ENCODE measurements at regions not wholly inside any gene's neighbourhood (a gene's known extent, or its start where the extent isn't known, plus 50 kb on each side); places are given as distances from the start of the nearest gene placed in this dataset.

- peaks cover 13% of the 10 kb centered on the region for H3K27me3 Mint-ChIP-seq (ENCODE audit: unreplicated experiment)
- CTCF ChIA-PET = no interaction called here
- no TSS peak for BruUV-seq (replicated peaks)
- intact Hi-C loops (cut with micrococcal nuclease; ENCODE audit: unreplicated experiment) = no loop called here
- H3K4me3 Mint-ChIP-seq (ENCODE audit: low read depth, unreplicated experiment) = no peak overlapping the region
- H3K36me3 Mint-ChIP-seq (ENCODE audit: insufficient read depth, unreplicated experiment) = no peaks in the 10 kb centered on the region
- DNase-seq = no peak
- H3K4me1 Mint-ChIP-seq (ENCODE audit: low read depth, unreplicated experiment) = no peaks in the 10 kb centered on the region
- H3K27ac Mint-ChIP-seq (ENCODE audit: unreplicated experiment) = no peak overlapping the region
- no peaks in the 10 kb centered on the region for H3K9me3 Mint-ChIP-seq (ENCODE audit: low read depth, unreplicated experiment)
- TF ChIP-seq, protein P1, sequence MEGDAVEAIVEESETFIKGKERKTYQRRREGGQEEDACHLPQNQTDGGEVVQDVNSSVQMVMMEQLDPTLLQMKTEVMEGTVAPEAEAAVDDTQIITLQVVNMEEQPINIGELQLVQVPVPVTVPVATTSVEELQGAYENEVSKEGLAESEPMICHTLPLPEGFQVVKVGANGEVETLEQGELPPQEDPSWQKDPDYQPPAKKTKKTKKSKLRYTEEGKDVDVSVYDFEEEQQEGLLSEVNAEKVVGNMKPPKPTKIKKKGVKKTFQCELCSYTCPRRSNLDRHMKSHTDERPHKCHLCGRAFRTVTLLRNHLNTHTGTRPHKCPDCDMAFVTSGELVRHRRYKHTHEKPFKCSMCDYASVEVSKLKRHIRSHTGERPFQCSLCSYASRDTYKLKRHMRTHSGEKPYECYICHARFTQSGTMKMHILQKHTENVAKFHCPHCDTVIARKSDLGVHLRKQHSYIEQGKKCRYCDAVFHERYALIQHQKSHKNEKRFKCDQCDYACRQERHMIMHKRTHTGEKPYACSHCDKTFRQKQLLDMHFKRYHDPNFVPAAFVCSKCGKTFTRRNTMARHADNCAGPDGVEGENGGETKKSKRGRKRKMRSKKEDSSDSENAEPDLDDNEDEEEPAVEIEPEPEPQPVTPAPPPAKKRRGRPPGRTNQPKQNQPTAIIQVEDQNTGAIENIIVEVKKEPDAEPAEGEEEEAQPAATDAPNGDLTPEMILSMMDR (IDR thresholded peaks at IDR 0.05; ENCODE audit: unreplicated experiment) = no peak
These were observed 1019.0 kb downstream of the DIAPH3 start for GRCh38 chr13:59144700-59145099.

DNA sequence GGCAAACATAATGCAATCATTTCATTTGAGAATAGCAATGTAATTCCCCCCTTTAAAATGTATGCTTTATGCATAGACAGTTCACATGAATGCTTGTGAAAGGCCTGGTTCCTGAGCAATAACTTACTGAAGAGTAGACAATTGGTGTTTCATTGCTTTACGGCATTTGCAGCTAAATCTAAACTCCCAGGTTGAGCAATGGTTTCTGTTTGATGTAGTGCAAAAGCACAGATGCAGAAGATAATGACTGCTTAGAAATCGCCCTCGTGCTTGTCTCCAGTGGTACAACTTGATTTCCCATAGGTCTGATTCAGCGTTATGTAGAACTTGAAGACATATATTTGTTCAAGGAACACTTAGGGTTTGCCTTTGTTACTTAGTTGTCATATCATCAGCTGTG, 1018.3 kb downstream of the DIAPH3 start:
- CTCF ChIA-PET = no interaction called here
- no peaks in the 10 kb centered on the region for H3K36me3 Mint-ChIP-seq (ENCODE audit: insufficient read depth, unreplicated experiment)
- peaks cover 13% of the 10 kb centered on the region for H3K27me3 Mint-ChIP-seq (ENCODE audit: unreplicated experiment)
- H3K4me1 Mint-ChIP-seq (ENCODE audit: low read depth, unreplicated experiment) = no peaks in the 10 kb centered on the region
- intact Hi-C loops (cut with micrococcal nuclease; ENCODE audit: unreplicated experiment) = no loop called here
- H3K9me3 Mint-ChIP-seq (ENCODE audit: low read depth, unreplicated experiment) = no peaks in the 10 kb centered on the region
- TF ChIP-seq, protein P1 (IDR thresholded peaks at IDR 0.05; ENCODE audit: unreplicated experiment) = no peak
- BruUV-seq (replicated peaks) = no TSS peak
- H3K4me3 Mint-ChIP-seq (ENCODE audit: low read depth, unreplicated experiment) = no peak overlapping the region
- no peak overlapping the region for H3K27ac Mint-ChIP-seq (ENCODE audit: unreplicated experiment)
- no peak for DNase-seq

DNA sequence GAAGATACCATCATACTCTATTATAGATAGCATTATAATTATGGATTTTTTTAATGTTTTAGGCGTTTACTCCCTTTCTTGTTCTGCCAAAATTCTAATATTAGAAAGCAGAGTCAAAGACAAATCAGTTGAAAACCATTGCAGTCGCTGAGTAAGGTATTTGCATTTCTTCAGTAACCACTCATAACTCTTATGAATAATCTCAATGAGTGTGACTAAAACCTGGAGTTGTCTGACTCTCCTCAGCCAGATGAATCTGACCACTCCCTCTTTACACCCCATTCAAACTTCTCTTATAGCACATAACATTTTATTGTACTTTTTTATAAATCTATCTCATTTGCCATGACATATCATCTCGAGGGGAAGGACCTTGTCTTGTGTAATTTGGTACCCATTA, 1006.5 kb downstream of the DIAPH3 start:
- CTCF ChIA-PET = no interaction called here
- H3K27me3 Mint-ChIP-seq (ENCODE audit: unreplicated experiment) = no peaks in the 10 kb centered on the region
- DNase-seq = no peak
- intact Hi-C loops (cut with micrococcal nuclease; ENCODE audit: unreplicated experiment) = no loop called here
- BruUV-seq (replicated peaks) = no TSS peak
- no peaks in the 10 kb centered on the region for H3K36me3 Mint-ChIP-seq (ENCODE audit: insufficient read depth, unreplicated experiment)
- H3K4me3 Mint-ChIP-seq (ENCODE audit: low read depth, unreplicated experiment) = no peak overlapping the region
- no peak overlapping the region for H3K27ac Mint-ChIP-seq (ENCODE audit: unreplicated experiment)
- H3K4me1 Mint-ChIP-seq (ENCODE audit: low read depth, unreplicated experiment) = no peaks in the 10 kb centered on the region
- H3K9me3 Mint-ChIP-seq (ENCODE audit: low read depth, unreplicated experiment) = no peaks in the 10 kb centered on the region
- TF ChIP-seq, protein P1 (IDR thresholded peaks at IDR 0.05; ENCODE audit: unreplicated experiment) = no peak

GRCh38 chr13:59166174-59166573, 997.6 kb downstream of the DIAPH3 start:
- Mint-ChIP-seq H3K4me3 (ENCODE audit: low read depth, unreplicated experiment) (no peak overlapping the region), H3K27me3 (ENCODE audit: unreplicated experiment) (no peaks in the 10 kb centered on the region), H3K27ac (ENCODE audit: unreplicated experiment) (no peak overlapping the region), H3K9me3 (ENCODE audit: low read depth, unreplicated experiment) (peaks cover 2% of the 10 kb centered on the region), H3K4me1 (ENCODE audit: low read depth, unreplicated experiment) (no peaks in the 10 kb centered on the region), H3K36me3 (ENCODE audit: insufficient read depth, unreplicated experiment) (no peaks in the 10 kb centered on the region)
- no TSS peak for BruUV-seq (replicated peaks)
- intact Hi-C loops (cut with micrococcal nuclease; ENCODE audit: unreplicated experiment) = no loop called here
- TF ChIP-seq, protein P1 (IDR thresholded peaks at IDR 0.05; ENCODE audit: unreplicated experiment) = no peak
- DNase-seq = no peak
- CTCF ChIA-PET = no interaction called here

DNA sequence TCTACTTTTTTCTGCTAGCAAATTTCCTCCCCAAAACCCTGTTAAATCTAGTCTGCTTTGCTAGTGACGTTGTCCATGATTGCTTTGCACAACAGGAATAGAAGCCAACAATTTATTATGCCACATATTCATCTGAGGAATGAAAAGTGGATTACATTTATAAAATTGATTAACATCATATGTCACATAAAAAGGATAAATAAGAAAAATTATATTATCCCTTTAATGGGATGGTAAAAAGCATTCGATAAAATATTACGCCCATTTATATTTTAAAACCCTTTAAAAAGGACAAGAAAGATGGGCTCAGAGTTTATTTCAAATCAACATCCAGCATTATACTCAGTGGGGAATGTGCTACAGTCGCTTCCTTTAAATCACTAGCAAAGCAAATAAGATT, 991.7 kb downstream of the DIAPH3 start:
- TF ChIP-seq, protein P1 (IDR thresholded peaks at IDR 0.05; ENCODE audit: unreplicated experiment) = no peak
- Mint-ChIP-seq H3K27me3 (ENCODE audit: unreplicated experiment) (no peaks in the 10 kb centered on the region), H3K36me3 (ENCODE audit: insufficient read depth, unreplicated experiment) (no peaks in the 10 kb centered on the region), H3K4me1 (ENCODE audit: low read depth, unreplicated experiment) (no peaks in the 10 kb centered on the region), H3K9me3 (ENCODE audit: low read depth, unreplicated experiment) (peaks cover 2% of the 10 kb centered on the region), H3K4me3 (ENCODE audit: low read depth, unreplicated experiment) (no peak overlapping the region), H3K27ac (ENCODE audit: unreplicated experiment) (no peak overlapping the region)
- DNase-seq = no peak
- intact Hi-C loops (cut with micrococcal nuclease; ENCODE audit: unreplicated experiment) = no loop called here
- CTCF ChIA-PET = no interaction called here
- no TSS peak for BruUV-seq (replicated peaks)
